NCI-H146 (cell line): ENCODE measurements at regions not wholly inside any gene's neighbourhood (a gene's known extent, or its start where the extent isn't known, plus 50 kb on each side); places are given as distances from the start of the nearest gene placed in this dataset.
A peak's percentile ranks its signal among the peaks of the same experiment; 100 is the strongest.

Experiments used
- DNase-seq: peaks from one replicate; lab custom pipeline; 2025; lab: John Stamatoyannopoulos, UW

- DNase-seq, result no peak
Measured at GRCh38 chr2:239619369-239619768, 218.5 kb upstream of the HDAC4 start.

DNA sequence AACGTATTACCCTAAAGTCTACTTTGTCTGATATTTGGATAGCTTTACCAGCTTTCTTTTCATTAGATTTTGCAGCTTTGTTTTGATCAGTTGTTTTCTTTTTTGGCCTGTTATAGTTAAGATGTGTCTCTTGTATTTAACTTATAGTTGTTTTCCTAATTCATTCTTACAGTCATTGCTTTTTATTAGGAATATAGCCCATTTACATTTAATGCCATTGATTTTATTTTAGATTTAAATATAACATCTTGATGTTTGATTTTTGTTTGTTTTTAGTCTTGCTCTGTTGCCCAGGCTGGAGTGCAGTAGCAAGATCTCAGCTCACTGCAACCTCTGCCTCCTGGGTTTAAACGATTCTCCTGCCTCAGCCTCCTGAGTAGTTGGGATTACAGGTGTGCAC is 215.9 kb upstream of the HDAC4 start:
- no peak for DNase-seq

GRCh38 chr2:239612133-239612532 is 211.3 kb upstream of the HDAC4 start:
- no peak for DNase-seq

DNA sequence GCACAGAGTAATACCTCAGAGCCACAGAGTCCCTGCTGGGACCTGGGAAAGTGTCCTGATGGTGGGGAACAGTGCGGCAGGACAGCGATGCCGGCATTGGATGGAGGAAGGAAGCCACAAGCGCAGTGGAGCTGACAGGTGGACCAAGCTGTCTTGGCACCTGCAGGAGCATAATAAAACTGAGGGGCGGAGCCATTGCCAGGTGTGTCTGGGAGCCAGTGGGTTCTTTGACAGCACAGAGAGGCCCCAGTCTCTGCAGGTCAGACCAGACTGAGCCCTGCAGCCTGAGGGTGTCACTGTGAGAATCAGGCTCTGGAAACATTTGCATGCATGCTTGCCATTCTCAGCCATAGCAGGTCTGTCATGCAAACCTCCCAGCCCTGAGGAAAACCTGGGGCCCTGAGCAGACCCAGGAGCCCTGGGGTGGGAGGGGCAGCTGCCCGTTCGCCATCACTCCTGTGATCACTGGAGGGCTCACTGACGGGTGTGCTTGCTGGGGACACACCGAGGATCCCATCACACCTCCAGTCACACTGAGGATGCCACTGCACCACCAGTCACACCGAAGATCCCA is 210.5 kb upstream of the HDAC4 start:
- DNase-seq, result peak; percentile 53

DNA sequence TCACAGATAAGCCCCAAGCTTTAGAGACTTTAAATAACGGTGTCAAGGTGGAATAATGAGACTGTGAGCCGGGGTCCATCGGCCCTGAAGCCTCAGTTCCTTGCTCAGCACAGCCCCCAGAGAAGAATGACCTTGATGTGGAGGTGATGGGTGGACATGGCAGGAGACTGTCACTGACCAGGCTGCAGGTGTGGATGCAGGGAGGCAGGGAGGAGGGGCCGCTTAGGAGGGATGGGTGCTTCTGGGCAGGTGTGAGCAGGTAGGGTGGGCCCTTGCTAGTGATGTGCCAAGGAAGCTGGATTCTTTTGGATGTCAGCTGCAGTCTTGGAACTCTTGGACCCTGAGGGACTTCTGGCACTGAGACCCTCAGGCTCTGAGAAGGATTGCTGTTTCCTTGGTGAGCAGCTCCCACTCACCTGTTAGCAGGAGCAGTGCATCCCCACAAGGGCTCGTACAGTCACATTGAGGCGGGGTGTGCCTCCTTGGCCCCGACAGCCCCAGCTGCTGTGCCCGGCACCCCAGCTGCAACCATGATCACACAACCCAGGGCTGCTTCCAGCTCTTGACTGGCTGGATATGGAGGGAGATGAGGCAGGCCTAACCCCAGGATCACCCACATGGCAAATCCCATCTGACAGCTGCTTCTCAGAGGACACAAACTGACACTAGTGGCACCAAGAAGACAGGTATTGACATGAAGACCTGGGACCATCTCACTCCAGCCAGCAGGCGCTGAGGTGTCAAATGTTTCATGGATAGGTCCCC is 209.8 kb upstream of the HDAC4 start:
- DNase-seq, result no peak

GRCh38 chr2:239609607-239610310 is 208.9 kb upstream of the HDAC4 start:
- no peak for DNase-seq

GRCh38 chr2:239609162-239609561 is 208.3 kb upstream of the HDAC4 start:
- no peak for DNase-seq

- DNase-seq, result no peak
Measured at GRCh38 chr2:239608723-239609122, 207.9 kb upstream of the HDAC4 start.

DNA sequence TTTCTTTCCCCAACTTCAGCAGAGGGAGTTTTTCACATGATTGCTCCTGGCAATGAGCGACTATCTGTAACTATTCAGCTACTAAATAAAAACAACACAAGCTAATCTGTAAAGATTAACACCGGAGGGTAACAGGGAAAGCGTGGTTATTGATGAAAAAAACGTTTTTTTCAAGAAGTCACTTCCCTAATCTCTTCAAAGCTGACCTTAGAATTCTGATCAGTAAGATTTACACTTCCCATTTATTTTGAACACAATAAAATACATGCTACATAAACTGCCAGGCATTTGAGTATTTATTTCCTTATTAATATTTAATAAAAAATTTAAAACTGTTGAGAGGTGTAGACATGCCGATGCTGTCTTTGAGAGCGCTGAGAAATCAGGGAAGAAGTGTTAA is 207.4 kb upstream of the HDAC4 start:
- DNase-seq, result no peak

- no peak for DNase-seq
Measured at GRCh38 chr2:239607517-239608191, 206.8 kb upstream of the HDAC4 start.

DNA sequence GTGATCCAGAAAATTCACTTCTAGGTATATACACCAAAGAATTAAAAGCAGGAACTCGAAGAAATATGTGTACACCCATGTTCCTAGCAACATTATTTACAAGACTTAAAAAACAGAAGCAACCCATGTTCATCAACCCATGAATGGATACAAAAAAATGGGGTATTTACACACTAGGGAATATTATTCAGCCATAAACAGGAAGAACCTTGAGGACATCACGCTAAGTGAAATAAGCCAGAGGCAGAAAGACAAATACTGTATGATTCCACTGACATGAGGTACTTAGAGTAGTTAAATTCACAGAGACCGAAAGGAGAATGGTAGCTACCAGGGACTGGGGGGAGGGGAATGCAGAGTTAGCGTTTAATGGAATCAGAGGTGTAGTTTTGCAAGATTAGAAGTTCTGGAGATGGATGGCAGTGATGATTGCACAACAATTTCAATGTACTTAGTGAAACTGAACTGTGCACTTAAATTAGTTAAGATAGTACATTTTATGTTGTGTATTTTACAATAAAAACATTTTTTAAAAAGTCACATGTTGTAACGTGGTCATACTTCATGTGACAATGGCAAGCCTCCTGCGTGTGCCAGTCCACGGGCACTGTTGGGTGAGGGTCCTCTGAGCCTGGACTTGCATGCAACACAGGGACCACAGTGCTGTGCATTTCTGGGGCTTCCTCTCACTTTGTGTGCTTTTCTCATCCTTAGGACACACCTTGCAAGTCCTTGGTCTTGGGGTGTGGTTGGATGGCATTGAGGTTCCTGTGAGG is 206.1 kb upstream of the HDAC4 start:
- no peak for DNase-seq

- DNase-seq, result no peak
Measured at GRCh38 chr2:239605976-239606375, 205.2 kb upstream of the HDAC4 start.

- no peak for DNase-seq
Measured at GRCh38 chr2:239605409-239605808, 204.6 kb upstream of the HDAC4 start.

DNA sequence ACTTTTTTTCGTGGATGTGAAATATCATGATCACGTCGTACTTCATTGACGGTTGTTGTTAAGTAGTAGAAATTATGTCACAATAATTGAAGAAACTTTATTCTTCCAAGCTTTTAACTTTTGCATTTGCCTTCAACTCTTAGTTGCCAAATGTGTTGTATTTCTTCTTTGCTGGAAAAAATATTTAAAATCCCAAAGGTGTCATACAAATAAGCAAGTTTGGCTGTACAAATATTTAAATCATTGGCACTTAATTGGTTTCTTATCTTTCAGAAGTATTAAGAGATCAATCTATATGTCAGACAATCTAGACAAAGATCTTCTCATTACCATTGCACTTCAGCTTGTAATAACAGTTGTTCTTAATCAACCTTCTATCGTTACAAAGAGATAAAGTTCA is 204.0 kb upstream of the HDAC4 start:
- DNase-seq, result no peak

DNA sequence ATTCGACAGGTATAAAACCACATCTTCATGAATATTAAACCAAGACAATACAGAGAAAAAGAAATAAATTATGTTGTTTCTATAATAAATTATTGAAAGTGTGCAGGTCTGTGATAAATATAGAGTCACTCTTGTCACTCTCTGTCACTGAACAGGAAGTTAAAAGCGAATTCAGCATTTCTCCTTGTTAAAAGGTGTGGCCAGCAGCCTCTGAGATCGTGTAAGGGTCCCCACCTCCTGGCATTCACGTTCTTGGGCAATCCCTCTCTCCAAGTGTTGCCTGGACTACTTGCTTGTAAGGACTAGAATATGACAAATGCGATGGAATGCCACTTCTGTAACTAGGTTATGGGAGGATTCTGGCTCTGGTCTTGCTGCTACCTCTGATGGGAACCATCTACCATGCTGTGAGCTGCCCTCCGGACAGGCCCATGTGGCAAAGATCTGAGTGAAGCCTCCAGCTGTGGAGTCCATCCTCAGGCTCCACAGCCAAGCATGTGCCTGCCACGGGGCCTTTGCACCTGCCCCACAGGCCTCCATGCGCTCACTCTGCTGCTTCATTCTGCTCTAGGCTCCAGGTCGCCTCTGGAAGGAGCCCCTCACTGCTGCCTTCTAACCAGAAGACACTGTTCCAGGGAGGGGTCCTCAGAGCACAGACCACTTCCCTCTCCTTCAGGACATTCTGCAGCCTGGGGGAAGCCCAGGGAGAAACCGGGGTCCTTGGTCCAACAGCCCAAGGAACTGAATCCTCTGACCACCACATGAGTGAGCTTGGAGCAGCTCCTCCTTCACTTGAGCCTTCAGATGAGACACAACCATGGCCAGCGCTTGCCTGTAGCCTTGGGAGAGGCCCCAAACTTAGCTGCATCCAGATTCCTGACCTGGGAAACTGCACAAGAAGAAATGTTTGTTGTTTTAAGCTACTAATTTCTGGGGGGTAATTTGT is 202.9 kb upstream of the HDAC4 start:
- no peak for DNase-seq

DNA sequence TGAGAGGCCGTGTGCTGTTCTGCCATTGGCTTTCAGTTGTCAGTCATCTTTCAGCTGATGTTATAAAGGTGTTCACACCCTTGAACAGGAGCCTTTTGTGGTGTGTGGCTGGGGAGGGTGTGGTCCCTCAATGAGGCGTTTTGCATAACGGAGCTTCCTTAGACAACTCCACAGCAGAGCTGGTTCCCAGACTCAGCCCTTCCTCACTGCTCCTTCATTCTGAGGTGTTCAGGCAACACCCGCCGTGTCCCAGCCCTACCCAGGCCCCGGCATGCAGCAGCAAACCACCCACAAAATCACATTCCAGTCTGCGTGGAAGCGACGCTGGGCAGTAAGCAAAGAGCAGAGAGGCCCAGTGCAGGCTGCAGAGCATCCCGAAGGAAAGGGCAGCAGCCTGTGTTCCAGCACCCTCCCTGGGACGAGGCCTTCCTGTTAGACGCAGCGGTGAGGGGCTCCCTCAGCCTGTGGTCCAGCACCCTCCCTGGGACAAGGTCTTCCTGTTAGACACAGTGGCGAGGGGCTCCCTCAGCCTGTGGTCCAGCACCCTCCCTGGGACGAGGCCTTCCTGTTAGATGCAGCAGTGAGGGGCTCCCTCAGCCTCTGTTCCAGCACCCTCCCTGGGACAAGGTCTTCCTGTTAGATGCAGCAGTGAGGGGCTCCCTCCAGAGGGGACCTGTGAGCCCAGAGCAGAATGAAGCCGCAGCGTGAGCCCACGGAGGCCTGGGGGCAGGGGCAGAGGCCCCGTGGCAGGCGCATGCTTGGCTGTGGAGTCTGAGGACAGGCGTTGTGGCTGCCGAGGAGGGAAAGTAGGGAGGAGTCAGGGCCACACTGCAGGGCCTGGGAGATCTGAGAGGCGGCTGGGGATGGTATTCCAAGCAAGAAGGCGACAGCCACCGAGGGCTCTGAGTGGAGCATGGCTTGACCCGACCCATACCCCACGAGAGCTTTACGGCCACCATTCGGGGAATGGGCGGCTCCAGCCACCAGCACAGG is 201.8 kb upstream of the HDAC4 start:
- DNase-seq, result no peak

DNA sequence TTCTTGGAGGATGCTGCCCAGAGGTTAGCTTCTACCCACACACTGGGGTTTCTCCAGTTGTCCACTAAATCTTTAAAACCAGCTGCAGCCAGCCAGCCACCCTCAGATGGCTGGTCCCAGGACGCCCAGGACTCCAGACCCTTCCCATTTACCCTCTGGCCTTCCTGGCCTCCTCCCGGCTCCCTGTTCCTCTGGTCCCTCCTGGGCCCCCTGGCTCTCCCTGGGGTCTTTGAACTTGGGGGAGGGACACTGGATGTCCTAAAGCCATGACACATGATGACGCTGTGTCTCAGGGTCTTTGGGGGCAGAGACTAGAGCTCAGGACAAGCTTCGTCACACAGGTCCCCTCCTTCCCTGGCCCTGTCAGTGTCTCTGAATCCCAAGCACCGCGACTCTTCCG is 201.1 kb upstream of the HDAC4 start:
- no peak for DNase-seq

GRCh38 chr2:239601201-239601851 is 200.5 kb upstream of the HDAC4 start:
- DNase-seq, result no peak

DNA sequence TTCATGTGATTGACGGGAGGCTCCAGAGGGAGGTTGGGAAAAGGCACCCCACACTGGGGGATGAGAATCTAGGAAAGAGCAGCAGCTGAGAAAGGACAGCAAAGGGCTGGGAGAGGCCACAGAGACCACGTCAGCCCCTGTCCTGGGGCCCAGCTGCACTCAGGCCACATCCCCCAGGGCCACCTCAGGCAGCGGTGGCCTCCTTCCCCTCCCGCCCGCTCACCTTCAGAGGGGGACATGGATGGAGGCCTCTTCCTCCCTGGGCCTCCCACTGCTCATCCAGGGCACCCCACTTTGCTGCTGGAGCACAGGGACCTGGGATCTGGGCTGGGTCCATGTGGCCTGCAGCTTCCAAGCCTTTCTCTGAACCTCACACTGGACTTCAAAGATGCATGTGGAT is 199.8 kb upstream of the HDAC4 start:
- DNase-seq, result no peak
